H1 (cell line): ENCODE measurements at regions not wholly inside any gene's neighbourhood (a gene's known extent, or its start where the extent isn't known, plus 50 kb on each side); places are given as distances from the start of the nearest gene placed in this dataset.

Experiments
- EP300 ChIP-seq, 2 experiments: IDR thresholded peaks; 1 replicate in 1 of 2; 2 replicates in 1 of 2; pipeline ENCODE4 v1.6.1; 2011 to 2012; ENCODE audit warnings: low read depth in 2 of 2, low read length in 2 of 2, mild to moderate bottlenecking in 2 of 2, borderline replicate concordance in 1 of 2, inconsistent platforms in 1 of 2, moderate library complexity in 1 of 2
- EZH2 ChIP-seq: fragments of 200-600 bp; sonication (generic); IDR thresholded peaks from 2 replicates; pipeline ENCODE4 v1.7.1; 2012; ENCODE audit warnings: low read depth, mild to moderate bottlenecking, moderate library complexity, low read length, inconsistent platforms; ENCODE audit not compliant: severe bottlenecking
- GABPA ChIP-seq: IDR thresholded peaks from 2 replicates; pipeline ENCODE4 v1.6.1; 2011; ENCODE audit warnings: mild to moderate bottlenecking, low read length, moderate library complexity, borderline replicate concordance; ENCODE audit not compliant: insufficient read depth
- JUND ChIP-seq: IDR thresholded peaks from 2 replicates; pipeline ENCODE4 v1.6.1; 2011; ENCODE audit warnings: mild to moderate bottlenecking, improper control_type of control experiment, low read length
- POLR2A ChIP-seq, 2 experiments: IDR thresholded peaks; 1 replicate in 1 of 2; 2 replicates in 1 of 2; pipeline ENCODE4 v1.6.1; 2011; ENCODE audit warnings: low read depth in 2 of 2, low read length in 2 of 2, mild to moderate bottlenecking in 2 of 2; ENCODE audit errors: control extremely low read depth in 1 of 2
- POU5F1 ChIP-seq: IDR thresholded peaks from 2 replicates; pipeline ENCODE4 v1.6.1; 2011; ENCODE audit warnings: low read depth, mild to moderate bottlenecking, low read length, moderate library complexity
- RXRA ChIP-seq: IDR thresholded peaks from 2 replicates; pipeline ENCODE4 v1.6.1; 2011; ENCODE audit warnings: low read depth, mild to moderate bottlenecking, low read length, moderate library complexity; ENCODE audit not compliant: insufficient read depth
- SIX5 ChIP-seq: IDR thresholded peaks from 2 replicates; pipeline ENCODE4 v1.6.1; 2011; ENCODE audit warnings: mild to moderate bottlenecking, low read depth, low read length
- SP1 ChIP-seq: IDR thresholded peaks from 2 replicates; pipeline ENCODE4 v1.6.1; 2011; ENCODE audit warnings: low read depth, low read length
- TEAD4 ChIP-seq: IDR thresholded peaks from 2 replicates; pipeline ENCODE4 v1.6.1; 2012; ENCODE audit warnings: low read depth, low read length, inconsistent platforms, mixed read lengths
- ZNF274 ChIP-seq: IDR thresholded peaks from 2 replicates; pipeline ENCODE4 v1.7.0; 2012; ENCODE audit warnings: low read length, borderline replicate concordance; ENCODE audit errors: extremely low read depth
- TF ChIP-seq, protein P1 (sequence below), 3 experiments: IDR thresholded peaks; 1 replicate in 2 of 3; 2 replicates in 1 of 3; pipeline versions ENCODE4 v1.5.1 to v1.6.1; 2011; ENCODE audit warnings: low read length in 3 of 3, mild to moderate bottlenecking in 3 of 3, inconsistent platforms in 2 of 3, low read depth in 1 of 3, moderate library complexity in 1 of 3; ENCODE audit not compliant: insufficient read depth in 1 of 3; ENCODE audit errors: control extremely low read depth in 1 of 3
- TF ChIP-seq, protein P2 (sequence below): IDR thresholded peaks from 2 replicates; pipeline ENCODE4 v1.6.1; 2012; ENCODE audit warnings: low read length, inconsistent platforms
- TF ChIP-seq, protein P3 (sequence below): IDR thresholded peaks from 2 replicates; pipeline ENCODE4 v1.6.1; 2011; ENCODE audit warnings: low read depth, mild to moderate bottlenecking, low read length; ENCODE audit not compliant: insufficient read depth

DNA sequence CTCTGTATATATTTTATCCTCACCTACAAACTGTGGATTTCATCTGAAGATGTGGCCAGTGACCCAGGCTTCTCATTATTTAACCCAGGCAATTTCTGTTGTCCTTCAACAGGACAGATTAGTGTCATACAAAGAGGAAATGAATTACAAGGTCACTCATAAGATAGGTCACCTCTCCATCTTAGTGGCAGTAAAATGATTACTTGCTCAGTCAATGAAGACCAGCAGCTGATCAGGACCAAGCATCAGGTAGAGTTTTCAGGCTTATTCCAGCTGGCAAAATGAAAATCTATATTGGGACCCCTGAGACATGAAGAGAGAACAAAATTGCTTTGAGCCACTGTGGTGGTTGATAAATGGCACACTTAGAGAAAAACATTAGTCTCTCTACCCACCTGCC is 135.2 kb upstream of the PRDM9 start:
- TF ChIP-seq, protein P1, sequence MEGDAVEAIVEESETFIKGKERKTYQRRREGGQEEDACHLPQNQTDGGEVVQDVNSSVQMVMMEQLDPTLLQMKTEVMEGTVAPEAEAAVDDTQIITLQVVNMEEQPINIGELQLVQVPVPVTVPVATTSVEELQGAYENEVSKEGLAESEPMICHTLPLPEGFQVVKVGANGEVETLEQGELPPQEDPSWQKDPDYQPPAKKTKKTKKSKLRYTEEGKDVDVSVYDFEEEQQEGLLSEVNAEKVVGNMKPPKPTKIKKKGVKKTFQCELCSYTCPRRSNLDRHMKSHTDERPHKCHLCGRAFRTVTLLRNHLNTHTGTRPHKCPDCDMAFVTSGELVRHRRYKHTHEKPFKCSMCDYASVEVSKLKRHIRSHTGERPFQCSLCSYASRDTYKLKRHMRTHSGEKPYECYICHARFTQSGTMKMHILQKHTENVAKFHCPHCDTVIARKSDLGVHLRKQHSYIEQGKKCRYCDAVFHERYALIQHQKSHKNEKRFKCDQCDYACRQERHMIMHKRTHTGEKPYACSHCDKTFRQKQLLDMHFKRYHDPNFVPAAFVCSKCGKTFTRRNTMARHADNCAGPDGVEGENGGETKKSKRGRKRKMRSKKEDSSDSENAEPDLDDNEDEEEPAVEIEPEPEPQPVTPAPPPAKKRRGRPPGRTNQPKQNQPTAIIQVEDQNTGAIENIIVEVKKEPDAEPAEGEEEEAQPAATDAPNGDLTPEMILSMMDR (IDR thresholded peaks at IDR 0.05; ENCODE audit: control extremely low read depth in 1 of 3, insufficient read depth in 1 of 3, low read depth in 1 of 3, low read length in 3 of 3) = no peak
- TF ChIP-seq JUND = no peak
- no peak for TF ChIP-seq SIX5
- no peak for TF ChIP-seq GABPA
- no peak for TF ChIP-seq POLR2A (IDR thresholded peaks at IDR 0.05; ENCODE audit: control extremely low read depth in 1 of 2, low read depth in 2 of 2, low read length in 2 of 2)
- TF ChIP-seq, protein P2, sequence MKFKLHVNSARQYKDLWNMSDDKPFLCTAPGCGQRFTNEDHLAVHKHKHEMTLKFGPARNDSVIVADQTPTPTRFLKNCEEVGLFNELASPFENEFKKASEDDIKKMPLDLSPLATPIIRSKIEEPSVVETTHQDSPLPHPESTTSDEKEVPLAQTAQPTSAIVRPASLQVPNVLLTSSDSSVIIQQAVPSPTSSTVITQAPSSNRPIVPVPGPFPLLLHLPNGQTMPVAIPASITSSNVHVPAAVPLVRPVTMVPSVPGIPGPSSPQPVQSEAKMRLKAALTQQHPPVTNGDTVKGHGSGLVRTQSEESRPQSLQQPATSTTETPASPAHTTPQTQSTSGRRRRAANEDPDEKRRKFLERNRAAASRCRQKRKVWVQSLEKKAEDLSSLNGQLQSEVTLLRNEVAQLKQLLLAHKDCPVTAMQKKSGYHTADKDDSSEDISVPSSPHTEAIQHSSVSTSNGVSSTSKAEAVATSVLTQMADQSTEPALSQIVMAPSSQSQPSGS = no peak
- TF ChIP-seq EP300 (IDR thresholded peaks at IDR 0.05; ENCODE audit: borderline replicate concordance in 1 of 2, low read depth in 2 of 2, low read length in 2 of 2) = no peak
- no peak for TF ChIP-seq RXRA
- no peak for TF ChIP-seq EZH2
- TF ChIP-seq ZNF274 = no peak
- TF ChIP-seq SP1 = no peak
- no peak for TF ChIP-seq POU5F1
- TF ChIP-seq, protein P3, sequence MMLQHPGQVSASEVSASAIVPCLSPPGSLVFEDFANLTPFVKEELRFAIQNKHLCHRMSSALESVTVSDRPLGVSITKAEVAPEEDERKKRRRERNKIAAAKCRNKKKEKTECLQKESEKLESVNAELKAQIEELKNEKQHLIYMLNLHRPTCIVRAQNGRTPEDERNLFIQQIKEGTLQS = no peak
- TF ChIP-seq TEAD4 = no peak
